Epidermal melanocyte (primary cell): ENCODE measurements at regions not wholly inside any gene's neighbourhood (a gene's known extent, or its start where the extent isn't known, plus 50 kb on each side); places are given as distances from the start of the nearest gene placed in this dataset.
A peak's percentile ranks its signal among the peaks of the same experiment; 100 is the strongest.
"Not testable (repeated sequence)": the region's sequence is repeated elsewhere in the genome, so short reads cannot be mapped to it uniquely, and the experiment has no call there.

Experiments used
- DNase-seq: peaks from one replicate; pipeline ENCODE4 v3.0.0; 2011; ENCODE audit warnings: low spot score; ENCODE audit not compliant: insufficient read length

- not testable (repeated sequence) for DNase-seq
Observed at GRCh38 chr6:1156411-1156810, 155.5 kb upstream of the FOXQ1 start.

GRCh38 chr6:1153696-1154245, 158.1 kb upstream of the FOXQ1 start:
- DNase-seq, result no peak

GRCh38 chr6:1146500-1146899, 165.4 kb upstream of the FOXQ1 start:
- DNase-seq, result no peak

GRCh38 chr6:1145768-1146218, 166.1 kb upstream of the FOXQ1 start:
- no peak for DNase-seq

- peak; percentile 57 for DNase-seq
Observed at GRCh38 chr6:1144842-1145767, 166.8 kb upstream of the FOXQ1 start.

- DNase-seq, result no peak
Observed at GRCh38 chr6:1143655-1144054, 168.2 kb upstream of the FOXQ1 start.

- DNase-seq, result no peak
Observed at GRCh38 chr6:1139155-1139890, 172.6 kb upstream of the FOXQ1 start.

GRCh38 chr6:1137849-1138248, 174.0 kb upstream of the FOXQ1 start:
- DNase-seq, result no peak

GRCh38 chr6:1136827-1137226, 175.1 kb upstream of the FOXQ1 start:
- DNase-seq, result no peak

GRCh38 chr6:1136415-1136774, 175.5 kb upstream of the FOXQ1 start:
- peak; percentile 48 for DNase-seq

GRCh38 chr6:1135726-1136414, 176.0 kb upstream of the FOXQ1 start:
- DNase-seq, result no peak

- peak; percentile 78 for DNase-seq
Observed at GRCh38 chr6:1131285-1132079, 180.4 kb upstream of the FOXQ1 start.

- no peak for DNase-seq
Observed at GRCh38 chr6:1130709-1131108, 181.2 kb upstream of the FOXQ1 start.

GRCh38 chr6:1129131-1129530, 182.8 kb upstream of the FOXQ1 start:
- peak; percentile 88 for DNase-seq

- no peak for DNase-seq
Observed at GRCh38 chr6:1127597-1128288, 184.2 kb upstream of the FOXQ1 start.

GRCh38 chr6:1127129-1127528, 184.8 kb upstream of the FOXQ1 start:
- DNase-seq, result no peak

- DNase-seq, result no peak
Observed at GRCh38 chr6:1126036-1126435, 185.9 kb upstream of the FOXQ1 start.

- DNase-seq, result no peak
Observed at GRCh38 chr6:1125297-1125696, 186.6 kb upstream of the FOXQ1 start.

GRCh38 chr6:1124885-1125284, 187.0 kb upstream of the FOXQ1 start:
- DNase-seq, result no peak
